Ishikawa (cell line): ENCODE measurements at regions not wholly inside any gene's neighbourhood (a gene's known extent, or its start where the extent isn't known, plus 50 kb on each side); places are given as distances from the start of the nearest gene placed in this dataset.

Experiments used
- CEBPB ChIP-seq: IDR thresholded peaks from 2 replicates; pipeline ENCODE4 v1.6.1; 2012
- CREB1 ChIP-seq: IDR thresholded peaks from 2 replicates; pipeline ENCODE4 v1.6.1; 2012; ENCODE audit warnings: low read depth
- EGR1 ChIP-seq: IDR thresholded peaks from 2 replicates; pipeline ENCODE4 v1.6.1; 2012
- EP300 ChIP-seq: IDR thresholded peaks from 2 replicates; pipeline ENCODE4 v1.6.1; 2012; ENCODE audit warnings: borderline replicate concordance
- FOXM1 ChIP-seq: IDR thresholded peaks from 2 replicates; pipeline ENCODE4 v1.6.1; 2012; ENCODE audit warnings: low read depth, borderline replicate concordance
- MAX ChIP-seq: IDR thresholded peaks from 2 replicates; pipeline ENCODE4 v1.6.1; 2012
- NFIC ChIP-seq: IDR thresholded peaks from 2 replicates; pipeline ENCODE4 v1.6.1; 2012
- RAD21 ChIP-seq: IDR thresholded peaks from 2 replicates; pipeline ENCODE4 v1.6.1; 2012; ENCODE audit warnings: low read depth
- TAF1 ChIP-seq: IDR thresholded peaks from 2 replicates; pipeline ENCODE4 v1.6.1; 2012; ENCODE audit warnings: low read depth, mild to moderate bottlenecking
- TCF12 ChIP-seq: IDR thresholded peaks from 2 replicates; pipeline ENCODE4 v1.6.1; 2012; ENCODE audit warnings: low read depth
- TEAD4 ChIP-seq: IDR thresholded peaks from 2 replicates; pipeline ENCODE4 v1.6.1; 2012
- YY1 ChIP-seq: IDR thresholded peaks from 2 replicates; pipeline ENCODE4 v1.6.1; 2012; ENCODE audit warnings: low read depth
- ZBTB7A ChIP-seq: IDR thresholded peaks from 2 replicates; pipeline ENCODE4 v1.6.1; 2012; ENCODE audit warnings: low read depth
- TF ChIP-seq, protein P1 (sequence below): IDR thresholded peaks from 2 replicates; pipeline ENCODE4 v1.6.1; 2012; ENCODE audit warnings: low read depth, mild to moderate bottlenecking
- TF ChIP-seq, protein P2 (sequence below): IDR thresholded peaks from 2 replicates; pipeline ENCODE4 v1.6.1; 2012

GRCh38 chr3:112759210-112759609 is 87.5 kb downstream of the CD200R1L start:
- TF ChIP-seq, protein P1, sequence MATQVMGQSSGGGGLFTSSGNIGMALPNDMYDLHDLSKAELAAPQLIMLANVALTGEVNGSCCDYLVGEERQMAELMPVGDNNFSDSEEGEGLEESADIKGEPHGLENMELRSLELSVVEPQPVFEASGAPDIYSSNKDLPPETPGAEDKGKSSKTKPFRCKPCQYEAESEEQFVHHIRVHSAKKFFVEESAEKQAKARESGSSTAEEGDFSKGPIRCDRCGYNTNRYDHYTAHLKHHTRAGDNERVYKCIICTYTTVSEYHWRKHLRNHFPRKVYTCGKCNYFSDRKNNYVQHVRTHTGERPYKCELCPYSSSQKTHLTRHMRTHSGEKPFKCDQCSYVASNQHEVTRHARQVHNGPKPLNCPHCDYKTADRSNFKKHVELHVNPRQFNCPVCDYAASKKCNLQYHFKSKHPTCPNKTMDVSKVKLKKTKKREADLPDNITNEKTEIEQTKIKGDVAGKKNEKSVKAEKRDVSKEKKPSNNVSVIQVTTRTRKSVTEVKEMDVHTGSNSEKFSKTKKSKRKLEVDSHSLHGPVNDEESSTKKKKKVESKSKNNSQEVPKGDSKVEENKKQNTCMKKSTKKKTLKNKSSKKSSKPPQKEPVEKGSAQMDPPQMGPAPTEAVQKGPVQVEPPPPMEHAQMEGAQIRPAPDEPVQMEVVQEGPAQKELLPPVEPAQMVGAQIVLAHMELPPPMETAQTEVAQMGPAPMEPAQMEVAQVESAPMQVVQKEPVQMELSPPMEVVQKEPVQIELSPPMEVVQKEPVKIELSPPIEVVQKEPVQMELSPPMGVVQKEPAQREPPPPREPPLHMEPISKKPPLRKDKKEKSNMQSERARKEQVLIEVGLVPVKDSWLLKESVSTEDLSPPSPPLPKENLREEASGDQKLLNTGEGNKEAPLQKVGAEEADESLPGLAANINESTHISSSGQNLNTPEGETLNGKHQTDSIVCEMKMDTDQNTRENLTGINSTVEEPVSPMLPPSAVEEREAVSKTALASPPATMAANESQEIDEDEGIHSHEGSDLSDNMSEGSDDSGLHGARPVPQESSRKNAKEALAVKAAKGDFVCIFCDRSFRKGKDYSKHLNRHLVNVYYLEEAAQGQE = no peak
- TF ChIP-seq, protein P2, sequence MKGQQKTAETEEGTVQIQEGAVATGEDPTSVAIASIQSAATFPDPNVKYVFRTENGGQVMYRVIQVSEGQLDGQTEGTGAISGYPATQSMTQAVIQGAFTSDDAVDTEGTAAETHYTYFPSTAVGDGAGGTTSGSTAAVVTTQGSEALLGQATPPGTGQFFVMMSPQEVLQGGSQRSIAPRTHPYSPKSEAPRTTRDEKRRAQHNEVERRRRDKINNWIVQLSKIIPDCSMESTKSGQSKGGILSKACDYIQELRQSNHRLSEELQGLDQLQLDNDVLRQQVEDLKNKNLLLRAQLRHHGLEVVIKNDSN = no peak
- TF ChIP-seq ZBTB7A (no peak), CEBPB (no peak), TEAD4 (no peak), EP300 (no peak), RAD21 (no peak), EGR1 (no peak), YY1 (no peak), FOXM1 (no peak), CREB1 (no peak), NFIC (no peak), TAF1 (no peak), MAX (no peak), TCF12 (no peak)

- TF ChIP-seq MAX (no peak), FOXM1 (no peak), TCF12 (no peak), ZBTB7A (no peak), NFIC (no peak), CREB1 (no peak), YY1 (no peak), EGR1 (no peak), RAD21 (no peak)
Measured at GRCh38 chr3:112757197-112757596, 89.5 kb downstream of the CD200R1L start.

GRCh38 chr3:112755845-112756613 is 90.6 kb downstream of the CD200R1L start:
- TF ChIP-seq TAF1 (no peak), CREB1 (no peak), CEBPB (no peak), ZBTB7A (no peak), YY1 (no peak), RAD21 (no peak), TCF12 (no peak), TEAD4 (no peak), EGR1 (no peak)
- TF ChIP-seq, protein P2 = no peak

GRCh38 chr3:112751564-112752512 is 94.8 kb downstream of the CD200R1L start:
- TF ChIP-seq, protein P2 = no peak
- TF ChIP-seq MAX (no peak), TEAD4 (no peak), ZBTB7A (no peak), YY1 (no peak), EGR1 (no peak), NFIC (peak; percentile 28), CREB1 (no peak), TCF12 (0 out of 2 replicates have a peak, but pooled peaks have one; percentile 21), EP300 (peak; percentile 63), TAF1 (no peak)

DNA sequence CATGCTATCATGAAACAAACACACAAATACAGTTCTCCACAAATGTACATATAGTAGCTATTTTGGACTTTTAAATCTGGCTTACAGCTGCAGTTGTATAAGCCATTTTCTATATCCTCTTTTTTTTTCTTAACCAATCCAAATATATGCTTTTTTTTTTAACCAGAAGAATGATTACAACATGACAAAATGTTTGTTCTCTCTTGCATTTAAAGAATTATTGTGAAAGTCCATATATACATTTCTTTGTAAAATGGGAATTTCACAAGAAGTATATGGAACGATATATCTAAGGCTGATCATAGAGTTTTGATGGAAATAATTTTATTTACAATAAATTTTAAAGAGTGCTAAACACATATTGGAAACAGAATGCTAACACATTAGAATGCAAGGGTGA is 95.6 kb downstream of the CD200R1L start:
- TF ChIP-seq CEBPB (no peak), EP300 (no peak), CREB1 (no peak)

DNA sequence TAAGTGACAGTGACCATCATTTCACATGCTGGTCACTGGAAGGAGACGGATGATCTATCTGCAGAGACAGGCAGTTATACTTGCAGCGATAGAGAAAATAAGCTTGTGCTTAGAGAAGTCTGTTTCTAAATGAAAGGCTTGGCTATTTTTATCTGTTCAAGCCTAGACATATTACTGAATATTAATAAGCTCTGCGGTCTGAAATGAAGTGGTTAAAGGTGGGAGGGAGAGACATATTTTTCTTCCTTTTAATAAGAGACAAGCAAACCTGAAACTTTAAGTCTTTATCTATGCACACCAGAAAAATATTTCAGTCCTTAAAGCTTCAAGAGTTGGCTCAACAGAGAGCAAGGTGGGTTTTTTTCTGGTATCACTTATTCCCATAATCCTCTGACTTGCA is 99.0 kb downstream of the CD200R1L start:
- TF ChIP-seq EP300 (no peak), CEBPB (no peak), TEAD4 (no peak), ZBTB7A (no peak), EGR1 (no peak), CREB1 (no peak), RAD21 (no peak), FOXM1 (no peak), TAF1 (no peak), YY1 (no peak), MAX (no peak)
- TF ChIP-seq, protein P2 = no peak
- TF ChIP-seq, protein P1 = no peak
